Left kidney (tissue), 1 donor: ENCODE measurements at regions not wholly inside any gene's neighbourhood (a gene's known extent, or its start where the extent isn't known, plus 50 kb on each side); places are given as distances from the start of the nearest gene placed in this dataset.
"Not testable (repeated sequence)": the region's sequence is repeated elsewhere in the genome, so short reads cannot be mapped to it uniquely, and the experiment has no call there.

Source experiments
- DNase-seq: peaks from one replicate; pipeline ENCODE4 v3.0.0-alpha.2; 2013

GRCh38 chr22:22168941-22169867 lies 75.4 kb upstream of the VPREB1 start:
- no peak for DNase-seq

DNA sequence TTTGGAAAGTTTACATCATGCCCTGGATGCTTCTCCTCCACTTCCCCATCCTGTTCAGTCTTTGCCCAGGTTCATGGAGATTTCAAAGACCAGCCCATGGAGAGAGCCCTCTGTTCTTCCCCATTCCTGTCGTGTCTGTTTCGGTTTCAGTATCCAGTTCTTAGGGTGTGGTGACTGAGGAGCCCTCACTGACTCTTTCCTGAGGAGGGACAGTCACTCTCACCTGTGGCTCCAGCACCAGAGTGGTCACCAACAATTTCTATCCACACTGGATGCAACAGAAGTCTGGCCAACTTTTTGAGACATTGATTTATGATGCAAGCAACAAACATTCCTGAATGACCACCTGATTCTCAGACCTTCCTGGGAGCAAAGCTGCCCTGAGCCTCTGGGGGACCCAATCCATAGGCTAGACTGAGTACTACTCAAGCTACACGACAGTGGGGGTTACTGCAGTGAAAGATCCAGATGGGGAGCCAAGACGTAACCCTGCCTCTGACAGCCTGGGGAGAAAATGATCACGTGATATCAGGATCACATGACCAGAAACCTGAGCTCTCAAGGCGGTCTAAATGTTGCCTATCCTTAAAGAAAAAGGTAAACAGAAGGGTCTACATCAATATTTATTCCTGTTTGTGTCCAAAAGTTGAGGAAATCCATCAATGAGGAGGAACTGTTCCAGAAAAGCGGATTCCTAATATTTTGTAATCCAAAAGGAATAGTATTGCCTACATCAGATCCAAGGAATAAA lies 76.2 kb upstream of the VPREB1 start:
- DNase-seq: peak; percentile 74

DNA sequence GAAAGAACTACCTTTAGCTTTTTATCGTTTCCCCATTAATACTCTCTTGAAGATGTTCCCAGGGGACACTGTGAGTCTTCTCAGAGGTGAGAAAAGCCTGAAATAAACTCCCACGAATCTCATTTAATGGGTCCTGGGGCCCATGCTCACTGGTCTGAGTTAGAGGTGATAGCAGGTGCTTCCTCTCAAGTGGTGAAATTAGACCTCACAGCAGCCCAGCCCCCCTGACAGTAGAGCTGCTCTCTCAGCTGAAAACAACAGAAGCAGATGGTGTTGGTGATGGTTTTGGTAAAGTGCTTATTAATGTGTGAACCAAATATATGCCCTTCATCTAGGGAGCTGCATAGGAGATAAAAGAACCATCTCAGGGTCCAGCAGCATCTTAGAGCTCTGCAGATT lies 76.8 kb upstream of the VPREB1 start:
- DNase-seq: no peak

- DNase-seq: no peak
Measured at GRCh38 chr22:22166941-22167713, 77.5 kb upstream of the VPREB1 start.

- no peak for DNase-seq
Measured at GRCh38 chr22:22165936-22166710, 78.5 kb upstream of the VPREB1 start.

- DNase-seq: no peak
Measured at GRCh38 chr22:22164541-22165272, 79.9 kb upstream of the VPREB1 start.

GRCh38 chr22:22161924-22162851 lies 82.4 kb upstream of the VPREB1 start:
- no peak for DNase-seq

DNA sequence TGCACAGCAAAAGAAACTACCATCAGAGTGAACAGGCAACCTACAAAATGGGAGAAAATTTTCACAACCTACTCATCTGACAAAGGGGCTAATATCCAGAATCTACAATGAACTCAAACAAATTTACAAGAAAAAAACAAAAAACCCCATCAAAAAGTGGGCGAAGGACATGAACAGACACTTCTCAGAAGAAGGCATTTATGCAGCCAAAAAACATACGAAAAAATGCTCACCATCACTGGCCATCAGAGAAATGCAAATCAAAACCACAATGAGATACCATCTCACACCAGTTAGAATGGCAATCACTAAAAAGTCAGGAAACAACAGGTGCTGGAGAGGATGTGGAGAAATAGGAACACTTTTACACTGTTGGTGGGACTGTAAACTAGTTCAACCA lies 83.8 kb upstream of the VPREB1 start:
- not testable (repeated sequence) for DNase-seq

DNA sequence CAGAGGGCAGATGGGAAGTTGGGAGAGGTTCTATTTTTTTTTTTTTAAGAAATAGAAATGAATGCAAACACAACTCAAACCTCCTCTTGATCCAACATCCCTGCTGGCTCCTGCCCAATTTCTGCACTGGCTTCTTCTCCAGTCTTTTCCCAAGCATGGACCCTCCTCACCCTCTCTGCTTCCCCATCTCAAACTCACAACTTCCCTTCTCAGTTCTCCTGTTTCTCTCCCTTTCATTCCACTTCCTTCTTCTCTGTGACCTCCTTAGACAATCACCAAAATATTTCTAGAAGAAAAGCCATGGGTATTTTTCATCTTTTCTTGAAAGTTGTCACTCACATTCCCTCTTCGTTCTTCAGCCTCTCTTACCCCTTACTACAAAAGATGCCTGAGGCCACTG lies 85.2 kb upstream of the VPREB1 start:
- DNase-seq: no peak

- no peak for DNase-seq
Measured at GRCh38 chr22:22158965-22159364, 85.6 kb upstream of the VPREB1 start.

- DNase-seq: no peak
Measured at GRCh38 chr22:22158207-22158816, 86.3 kb upstream of the VPREB1 start.

GRCh38 chr22:22157348-22157725 lies 87.2 kb upstream of the VPREB1 start:
- DNase-seq: no peak

DNA sequence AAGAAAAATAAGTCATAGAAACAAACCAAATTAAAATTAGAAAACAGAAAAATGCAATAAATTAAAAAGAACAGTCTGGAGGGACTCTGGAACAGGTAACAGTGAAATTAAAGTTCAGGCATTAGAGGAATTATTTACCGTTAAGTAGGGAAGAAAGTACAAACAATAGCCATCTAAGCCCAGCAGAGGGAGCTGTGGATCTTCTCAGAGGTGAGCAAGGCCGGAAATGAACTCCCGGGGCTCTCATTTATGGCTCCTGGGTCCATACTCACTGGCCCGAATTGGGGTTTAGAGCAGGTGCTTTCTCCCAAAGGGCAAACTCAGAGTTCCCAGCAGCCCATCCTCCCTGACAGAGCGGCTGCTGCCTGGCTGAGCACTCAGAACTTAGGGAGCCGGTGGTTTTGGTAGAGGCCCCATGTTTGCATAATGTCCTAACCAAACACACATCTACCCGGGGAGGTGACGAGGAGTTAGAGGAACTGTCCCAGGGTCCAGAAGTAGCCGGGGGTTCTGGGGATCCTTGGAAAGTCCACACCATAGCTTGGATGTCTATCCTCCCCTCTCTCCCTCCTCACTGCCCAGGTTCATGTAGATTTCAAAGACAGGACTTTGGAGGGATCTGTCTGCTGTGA lies 87.8 kb upstream of the VPREB1 start:
- peak; percentile 78 for DNase-seq

DNA sequence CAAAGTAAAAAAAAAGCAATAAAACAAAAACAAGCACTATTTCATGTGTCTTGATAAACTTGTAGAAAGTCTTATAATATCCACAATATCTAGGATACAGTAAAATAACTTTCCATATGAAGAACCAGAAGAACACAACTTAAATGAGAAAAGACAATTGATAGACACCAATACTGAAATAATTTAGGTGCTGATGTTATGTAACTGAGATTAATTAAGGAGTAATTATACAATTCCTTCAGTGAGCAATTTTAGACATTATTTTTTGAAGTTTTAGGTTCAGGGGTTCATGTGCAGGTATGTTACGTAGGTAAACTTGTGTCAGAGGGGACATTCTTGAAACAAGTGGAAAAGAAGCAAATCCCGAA lies 88.3 kb upstream of the VPREB1 start:
- DNase-seq: no peak

GRCh38 chr22:22155607-22156006 lies 89.0 kb upstream of the VPREB1 start:
- no peak for DNase-seq

DNA sequence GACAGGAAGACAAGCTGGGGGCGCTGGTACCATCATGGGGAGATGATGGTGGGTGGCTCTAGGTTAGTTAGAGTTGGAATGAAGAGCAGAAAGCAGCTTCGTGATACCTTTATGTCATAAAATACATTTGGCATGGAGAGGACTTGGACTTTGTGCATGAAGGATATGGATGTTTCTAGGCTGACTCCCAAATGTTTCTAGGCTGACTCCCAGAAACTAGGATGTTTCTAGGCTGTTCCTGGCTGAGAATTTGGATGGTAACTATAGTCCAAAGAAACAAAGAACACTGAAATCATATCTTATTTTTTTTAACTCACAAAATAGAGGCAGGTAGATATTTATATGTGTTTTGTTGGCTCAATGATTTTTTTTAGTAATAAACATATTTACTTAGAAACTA lies 89.4 kb upstream of the VPREB1 start:
- DNase-seq: no peak

GRCh38 chr22:22154040-22154439 lies 90.5 kb upstream of the VPREB1 start:
- no peak for DNase-seq

DNA sequence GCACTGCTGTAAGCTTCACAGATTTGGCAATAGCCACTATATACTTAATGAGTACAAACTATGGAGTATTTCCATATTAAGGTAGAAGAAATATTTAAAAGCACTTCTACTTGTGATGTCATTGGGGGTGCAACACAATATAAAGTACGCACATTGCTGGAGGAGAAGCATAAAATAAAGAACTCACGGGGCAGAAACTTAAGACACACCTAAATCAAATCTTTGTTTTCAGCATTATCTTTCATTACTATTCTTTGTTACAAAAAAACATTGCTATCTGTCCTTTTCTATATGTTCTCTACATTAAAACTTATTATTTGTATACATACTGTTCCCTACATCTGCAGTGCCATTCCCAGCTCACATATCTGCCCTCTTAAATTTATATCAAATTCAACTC lies 93.3 kb upstream of the VPREB1 start:
- DNase-seq: no peak

DNA sequence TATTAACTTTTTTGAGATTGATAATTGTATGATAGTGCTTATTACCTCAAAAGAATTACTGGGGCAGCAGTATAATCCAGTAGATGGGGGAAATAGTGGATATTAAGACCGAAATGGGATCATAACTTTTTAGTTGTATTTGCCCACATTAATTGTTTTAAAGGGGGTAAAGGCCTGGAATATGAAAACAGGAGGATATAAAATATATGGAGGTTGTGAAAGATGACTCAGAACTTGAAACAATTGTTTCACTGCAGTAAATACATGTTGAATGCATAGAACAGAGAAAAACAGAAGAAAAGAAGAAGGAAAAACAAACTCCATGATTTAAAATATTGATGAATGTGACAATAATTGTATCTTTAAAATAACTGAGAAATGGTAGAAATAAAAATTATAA lies 94.1 kb upstream of the VPREB1 start:
- no peak for DNase-seq
